ENCODE measurements at regions not wholly inside any gene's neighbourhood (a gene's known extent, or its start where the extent isn't known, plus 50 kb on each side); places are given as distances from the start of the nearest gene placed in this dataset.

DNA sequence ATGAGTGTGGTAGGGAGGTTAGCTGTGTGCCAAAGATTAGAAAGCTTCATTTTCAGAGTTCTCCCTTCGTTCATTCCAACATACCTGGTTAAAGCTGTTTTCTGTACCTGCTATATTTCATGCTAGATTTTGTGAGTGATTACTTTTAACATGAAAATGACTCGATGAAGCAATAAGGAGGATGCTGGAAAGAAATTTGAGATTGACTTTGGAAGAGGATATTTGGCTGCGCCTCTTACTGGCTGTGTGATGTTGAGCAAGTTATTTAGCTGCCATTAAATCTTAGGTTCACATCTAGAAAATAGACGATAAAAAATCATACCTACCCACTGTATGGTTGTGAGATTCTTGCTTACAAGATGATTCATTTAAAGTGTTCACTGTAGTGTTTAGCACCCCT lies 288.7 kb downstream of the ZIC4 start:
- no peak for TF ChIP-seq POLR2A (IDR thresholded peaks at IDR 0.05)
- TF ChIP-seq, protein P1, sequence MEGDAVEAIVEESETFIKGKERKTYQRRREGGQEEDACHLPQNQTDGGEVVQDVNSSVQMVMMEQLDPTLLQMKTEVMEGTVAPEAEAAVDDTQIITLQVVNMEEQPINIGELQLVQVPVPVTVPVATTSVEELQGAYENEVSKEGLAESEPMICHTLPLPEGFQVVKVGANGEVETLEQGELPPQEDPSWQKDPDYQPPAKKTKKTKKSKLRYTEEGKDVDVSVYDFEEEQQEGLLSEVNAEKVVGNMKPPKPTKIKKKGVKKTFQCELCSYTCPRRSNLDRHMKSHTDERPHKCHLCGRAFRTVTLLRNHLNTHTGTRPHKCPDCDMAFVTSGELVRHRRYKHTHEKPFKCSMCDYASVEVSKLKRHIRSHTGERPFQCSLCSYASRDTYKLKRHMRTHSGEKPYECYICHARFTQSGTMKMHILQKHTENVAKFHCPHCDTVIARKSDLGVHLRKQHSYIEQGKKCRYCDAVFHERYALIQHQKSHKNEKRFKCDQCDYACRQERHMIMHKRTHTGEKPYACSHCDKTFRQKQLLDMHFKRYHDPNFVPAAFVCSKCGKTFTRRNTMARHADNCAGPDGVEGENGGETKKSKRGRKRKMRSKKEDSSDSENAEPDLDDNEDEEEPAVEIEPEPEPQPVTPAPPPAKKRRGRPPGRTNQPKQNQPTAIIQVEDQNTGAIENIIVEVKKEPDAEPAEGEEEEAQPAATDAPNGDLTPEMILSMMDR (IDR thresholded peaks at IDR 0.05), result no peak
